Muscle of arm (tissue), 1 donor: ENCODE measurements at regions not wholly inside any gene's neighbourhood (a gene's known extent, or its start where the extent isn't known, plus 50 kb on each side); places are given as distances from the start of the nearest gene placed in this dataset.
"Not testable (repeated sequence)": the region's sequence is repeated elsewhere in the genome, so short reads cannot be mapped to it uniquely, and the experiment has no call there.

Experiments used
- DNase-seq: peaks from one replicate; pipeline ENCODE4 v3.0.0-alpha.2; 2013

DNA sequence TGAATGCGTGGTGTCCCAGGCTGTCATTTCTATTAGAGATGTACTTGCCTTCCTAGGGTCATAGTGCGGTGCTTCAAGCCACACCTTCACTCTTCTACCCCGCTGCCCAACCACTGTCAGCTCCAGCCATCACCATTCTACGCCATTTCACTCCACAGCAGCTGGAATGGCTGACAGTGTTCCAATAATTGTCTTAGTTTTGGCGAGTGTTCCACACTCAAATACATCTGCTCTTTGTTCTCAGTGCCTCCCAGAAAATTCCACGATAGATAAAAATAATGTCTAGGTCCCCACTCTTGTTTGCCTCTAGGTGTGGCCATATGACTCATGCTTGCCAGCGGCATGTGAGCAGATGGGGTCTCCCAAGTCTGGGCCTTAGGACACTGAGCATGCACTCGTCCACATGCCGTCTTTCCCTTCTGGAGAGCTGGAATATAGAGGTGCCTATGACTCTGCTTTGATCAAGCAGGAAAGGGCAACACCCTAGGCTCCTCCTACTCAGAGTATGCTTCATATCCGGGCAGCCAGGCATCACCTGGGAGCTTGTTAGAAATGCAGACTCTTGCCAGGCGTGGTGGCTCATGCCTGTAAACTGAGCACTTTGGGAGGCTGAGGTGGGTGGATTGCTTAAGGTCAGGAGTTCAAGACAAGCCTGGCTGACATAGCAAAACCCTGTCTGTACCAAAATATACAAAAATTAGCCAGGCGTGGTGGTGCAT, 163.0 kb downstream of the BRMS1L start:
- DNase-seq: no peak

DNA sequence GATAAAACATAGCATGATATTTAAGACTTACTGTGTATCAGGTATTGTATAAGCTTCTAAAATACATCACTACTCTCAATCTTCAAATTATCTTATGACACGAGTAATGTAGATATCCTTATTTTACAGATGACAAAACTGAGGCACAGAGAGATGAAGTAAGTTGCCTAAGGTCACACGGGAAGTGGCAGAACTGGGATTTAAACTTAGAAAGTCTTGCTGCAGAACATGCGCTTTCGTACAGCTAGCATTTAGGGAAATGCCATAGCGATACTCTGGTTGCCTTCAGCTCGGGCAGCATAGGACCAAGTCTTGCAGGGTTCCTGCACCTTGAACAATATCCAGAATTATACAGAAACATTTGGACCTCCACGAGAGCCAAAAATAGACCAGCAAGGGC, 162.4 kb downstream of the BRMS1L start:
- no peak for DNase-seq

DNA sequence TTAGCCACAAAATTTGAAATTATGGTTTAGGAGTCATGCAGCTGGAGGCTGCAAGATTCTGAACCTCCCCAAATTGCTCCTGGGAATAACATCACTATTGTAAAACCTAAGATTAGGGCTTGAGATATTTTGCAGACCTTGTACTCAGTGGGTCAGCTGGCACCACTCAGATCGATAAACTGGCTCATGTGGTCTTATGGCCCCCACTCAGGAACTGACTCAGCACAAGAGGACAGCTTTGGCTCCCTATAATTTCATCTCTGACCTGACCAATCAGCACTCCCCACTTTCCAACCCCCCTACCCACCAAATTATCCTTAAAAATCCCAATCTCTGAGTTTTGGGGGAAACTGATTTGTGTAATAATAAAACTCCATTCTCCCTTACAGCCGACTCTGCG, 161.6 kb downstream of the BRMS1L start:
- DNase-seq: no peak

DNA sequence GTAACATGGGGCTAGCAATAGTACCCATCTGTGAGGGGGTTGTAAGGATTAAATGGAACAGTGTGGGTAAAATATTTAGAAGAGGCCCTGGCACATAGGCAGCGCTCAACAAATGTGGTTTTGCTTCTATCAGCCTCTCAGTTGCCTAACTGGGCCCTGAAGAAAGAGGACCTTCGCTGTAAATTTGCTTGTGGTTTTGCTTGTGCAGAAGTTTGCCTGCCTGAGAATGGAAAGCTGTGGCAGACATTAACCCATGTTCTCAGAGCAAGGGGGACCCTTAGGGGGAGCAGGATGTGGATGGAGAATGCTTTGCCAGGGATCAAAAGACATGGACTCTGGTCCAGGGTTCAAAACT, 160.1 kb downstream of the BRMS1L start:
- no peak for DNase-seq

DNA sequence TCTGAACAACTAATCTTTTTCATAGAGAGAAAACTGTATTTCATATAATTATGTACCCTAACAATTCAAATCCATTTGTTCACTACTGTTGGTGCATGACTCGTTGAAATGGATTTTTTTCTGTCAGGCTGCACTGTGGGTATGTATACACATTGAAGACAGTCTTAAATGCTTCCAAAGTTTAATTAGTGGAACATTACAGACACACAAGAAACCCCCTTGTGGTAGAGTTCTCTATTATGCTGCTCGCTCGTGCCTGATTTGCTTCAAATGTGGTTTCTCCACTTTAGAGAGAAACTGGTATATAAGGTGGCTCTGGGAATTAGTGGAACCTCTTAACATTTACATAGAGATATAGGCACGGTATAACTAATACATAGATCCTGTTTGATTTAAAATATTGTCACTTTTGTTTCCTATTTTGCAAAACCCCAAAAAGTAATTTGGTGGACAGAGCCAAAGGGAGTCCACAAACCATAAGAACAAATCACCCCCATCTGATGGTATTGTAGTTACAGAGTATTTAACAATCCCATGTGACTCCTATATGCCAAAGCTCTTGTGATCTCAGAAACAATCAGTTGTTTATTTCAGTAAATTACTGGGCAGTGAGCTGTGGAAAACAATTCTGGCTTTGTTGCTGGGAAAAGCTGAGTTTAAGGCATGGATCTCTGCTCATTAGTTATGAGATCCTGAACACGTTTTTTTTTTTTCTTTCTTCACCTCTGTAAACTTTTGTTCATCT, 159.5 kb downstream of the BRMS1L start:
- no peak for DNase-seq

DNA sequence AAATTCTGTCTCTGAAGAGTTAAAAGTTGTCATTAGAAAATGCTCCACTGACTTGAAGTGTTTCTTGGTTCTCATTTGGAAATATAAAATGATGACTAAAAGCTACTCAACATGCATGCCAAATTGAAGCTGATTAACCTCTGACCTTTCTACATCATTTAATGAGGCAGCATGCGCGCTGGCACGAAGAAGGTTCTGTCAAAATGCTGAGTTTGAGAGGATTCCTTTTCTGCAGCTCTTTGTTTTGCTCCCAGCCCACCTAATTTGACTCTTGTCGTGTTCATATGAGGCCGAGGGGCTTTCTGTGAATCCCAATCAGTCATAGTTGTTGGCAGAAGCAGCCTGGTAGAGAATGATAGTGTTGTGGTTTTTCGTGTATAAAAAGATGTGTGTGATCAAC, 153.4 kb downstream of the BRMS1L start:
- no peak for DNase-seq

DNA sequence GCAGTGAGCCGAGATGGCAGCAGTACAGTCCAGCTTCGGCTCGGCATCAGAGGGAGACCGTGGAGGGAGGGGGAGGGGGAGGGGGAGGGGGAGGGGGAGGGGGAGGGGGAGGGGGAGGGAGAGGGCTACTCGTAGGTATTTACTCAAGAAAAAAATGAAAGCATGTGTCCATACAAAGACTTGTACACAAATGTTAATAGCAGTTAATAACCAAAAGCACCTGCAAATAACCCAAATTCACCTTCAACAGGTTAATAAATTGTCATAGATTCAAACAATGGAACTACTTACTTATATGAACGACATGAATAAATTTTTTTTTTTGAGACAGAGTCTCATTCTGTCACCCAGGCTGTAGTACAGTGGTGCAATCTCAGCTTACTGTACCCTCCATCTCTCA, 152.4 kb downstream of the BRMS1L start:
- no peak for DNase-seq

DNA sequence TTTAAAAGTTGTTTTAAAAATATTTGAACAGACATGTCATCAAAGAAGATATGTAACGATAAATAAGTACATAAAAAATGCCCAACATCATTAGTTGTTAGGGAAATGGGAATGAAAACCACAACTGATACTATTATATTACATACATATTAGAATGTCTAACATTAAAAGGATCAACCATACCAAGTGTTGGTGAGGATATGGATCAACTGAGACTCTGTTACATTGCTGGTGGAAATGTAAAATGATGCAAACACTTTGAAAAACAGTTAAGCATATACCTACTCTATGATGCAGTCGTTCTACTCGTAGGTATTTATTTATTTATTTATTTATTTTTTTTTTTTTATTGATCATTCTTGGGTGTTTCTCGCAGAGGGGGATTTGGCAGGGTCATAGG, 149.7 kb downstream of the BRMS1L start:
- no peak for DNase-seq

DNA sequence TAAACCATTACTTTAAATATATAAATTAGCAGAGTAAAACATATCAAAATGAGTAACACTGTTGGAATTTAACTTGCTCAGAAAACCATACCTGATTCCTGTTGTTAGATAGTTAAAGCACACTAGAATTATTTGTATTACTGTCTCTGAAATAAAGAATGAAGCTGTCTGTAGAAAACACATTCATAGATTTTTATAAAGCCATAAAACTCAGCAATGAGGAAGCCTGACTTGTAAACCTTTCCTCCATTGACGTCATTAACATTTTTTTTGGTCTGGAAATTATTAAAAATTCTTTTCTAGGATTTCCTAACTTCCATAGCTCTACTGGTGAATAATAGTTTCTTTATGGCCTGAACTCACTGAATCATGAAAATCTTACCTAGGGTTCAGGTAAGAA, 147.6 kb downstream of the BRMS1L start:
- no peak for DNase-seq

DNA sequence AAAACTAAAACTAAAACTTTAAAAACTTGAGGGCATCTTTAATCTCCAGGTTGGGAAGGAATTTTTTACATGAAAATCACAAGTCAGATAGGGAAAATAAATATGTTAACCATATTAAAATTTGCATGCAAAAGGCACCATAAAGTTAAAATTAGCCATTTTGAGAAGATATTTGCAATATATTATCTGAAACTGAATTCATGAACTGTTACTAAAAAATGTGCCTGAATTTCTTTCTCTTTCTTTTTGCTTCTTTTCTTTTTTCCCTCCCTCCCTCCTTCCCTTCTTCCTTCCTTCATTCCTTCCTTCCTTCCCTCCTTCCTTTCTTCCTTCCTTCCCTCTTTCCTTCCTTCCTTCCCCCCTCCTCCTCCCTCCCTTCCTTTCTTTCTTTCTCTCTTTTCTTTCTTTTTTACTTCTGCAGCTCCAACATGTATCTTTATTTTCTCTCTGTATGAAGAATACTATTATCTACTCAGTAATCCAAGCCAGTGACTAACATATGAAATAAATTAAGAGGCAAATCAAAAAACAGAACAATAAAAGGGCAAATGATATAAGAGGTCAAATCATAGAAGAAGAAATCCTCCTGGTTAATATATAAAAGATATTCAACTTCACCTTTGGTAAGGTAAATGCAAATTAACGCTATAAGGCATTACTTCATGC, 146.0 kb downstream of the BRMS1L start:
- no peak for DNase-seq

DNA sequence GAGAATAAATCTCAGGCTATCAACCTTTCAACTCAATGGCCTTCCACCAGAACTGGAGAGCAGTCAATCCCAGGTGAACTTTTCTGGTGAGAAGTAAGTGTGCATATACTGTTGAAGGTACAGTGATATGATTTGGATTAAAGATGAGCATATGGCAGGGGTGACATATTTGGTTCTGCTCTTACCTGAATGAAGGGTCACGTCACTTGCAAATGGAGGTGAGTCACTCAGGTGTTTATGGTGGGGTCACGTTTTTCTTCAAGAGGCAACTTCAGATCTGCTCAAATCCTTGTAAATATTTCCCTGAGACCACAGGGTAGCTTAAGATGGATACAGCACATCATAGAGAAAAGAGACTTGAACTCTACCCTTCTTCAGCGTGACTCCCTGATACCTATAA, 143.2 kb downstream of the BRMS1L start:
- DNase-seq: no peak

DNA sequence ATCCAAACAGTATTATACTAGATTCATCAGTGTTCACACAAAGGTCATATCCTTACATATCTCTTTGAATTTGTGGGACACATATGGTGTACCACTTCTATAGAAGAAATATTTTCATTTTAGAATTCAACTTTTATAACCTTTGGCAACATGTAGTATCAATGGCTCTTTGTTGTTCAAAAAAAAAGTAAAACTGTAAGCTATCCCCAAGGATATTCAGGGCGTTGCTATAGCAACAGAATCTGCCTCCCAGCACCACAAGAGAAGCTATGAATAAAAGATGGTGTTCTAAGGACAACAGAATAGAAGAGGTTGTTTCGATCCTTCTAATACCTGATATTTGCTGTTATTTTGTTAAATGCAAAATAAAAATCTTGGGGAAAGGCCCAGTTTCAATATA, 139.3 kb downstream of the BRMS1L start:
- DNase-seq: no peak

DNA sequence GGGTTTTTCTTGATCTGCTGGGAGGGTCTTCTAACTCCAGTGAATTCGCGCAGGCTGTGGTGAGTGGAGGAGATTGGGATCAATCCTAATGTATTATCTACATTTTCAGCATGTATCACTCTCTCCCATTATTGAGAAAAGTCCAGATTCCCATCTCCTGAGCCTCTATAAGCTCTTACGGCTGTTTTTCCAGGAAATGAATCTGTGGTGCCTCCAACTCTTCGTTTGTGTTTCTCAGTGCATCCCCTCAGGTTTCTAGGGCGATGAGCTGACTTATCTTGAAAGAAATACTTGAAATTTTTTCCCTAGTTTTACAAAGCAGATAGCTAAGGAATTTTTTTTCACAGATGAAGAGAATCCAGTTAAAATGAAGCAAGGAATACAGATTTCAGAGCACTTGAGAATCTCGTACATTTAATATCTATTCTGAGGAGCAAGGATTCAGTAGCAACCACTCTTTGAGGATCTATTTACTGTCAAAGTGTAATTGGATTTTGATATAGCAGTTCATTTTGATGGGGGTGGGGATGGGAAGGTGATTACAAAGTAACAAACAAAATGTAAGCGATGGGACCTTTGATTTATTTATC, 138.7 kb downstream of the BRMS1L start:
- DNase-seq: no peak

DNA sequence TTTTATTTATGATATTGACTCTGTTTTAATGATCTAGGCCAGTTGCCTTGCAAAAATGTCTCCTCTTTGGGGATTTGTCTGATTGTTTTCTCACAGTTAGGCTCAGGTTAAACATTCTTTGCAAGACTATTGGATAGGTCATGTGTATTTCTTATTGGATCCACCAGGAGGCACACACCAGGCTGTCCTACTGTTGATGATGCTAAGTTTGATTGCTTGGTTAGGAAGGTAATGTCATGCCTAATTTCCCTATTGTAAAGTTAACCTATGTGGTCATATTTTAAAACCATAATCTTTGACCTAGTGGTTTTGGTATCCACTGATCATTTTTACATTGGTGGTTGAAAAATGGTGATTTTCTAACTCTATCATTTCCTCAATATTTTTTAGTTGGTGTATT, 137.1 kb downstream of the BRMS1L start:
- no peak for DNase-seq

DNA sequence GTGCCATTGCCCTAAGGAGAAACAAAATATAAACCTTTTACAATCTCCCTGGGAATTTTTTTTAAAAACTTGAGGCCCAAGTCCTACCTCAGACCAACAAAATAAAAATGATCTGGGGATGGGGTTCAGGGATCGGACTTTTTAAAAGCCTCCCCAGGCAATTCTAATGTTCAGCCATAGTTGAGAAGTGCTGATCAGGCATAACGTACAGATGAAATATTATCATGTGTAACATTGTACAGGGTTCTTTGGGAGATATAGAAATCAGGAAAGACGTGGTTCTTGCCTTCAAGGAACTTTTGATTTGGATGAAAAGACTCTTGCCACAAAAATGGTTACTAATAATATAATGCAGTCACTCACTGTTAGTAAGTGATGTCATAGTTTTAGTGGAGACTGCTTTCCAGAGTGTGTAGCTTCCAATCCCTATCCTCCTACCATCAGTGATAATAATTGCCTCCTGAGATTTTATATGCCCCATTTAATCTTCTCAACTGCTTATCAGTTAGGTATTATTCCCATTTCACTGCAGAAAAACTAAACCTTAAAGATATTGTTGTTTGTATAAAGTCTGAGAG, 135.6 kb downstream of the BRMS1L start:
- no peak for DNase-seq

DNA sequence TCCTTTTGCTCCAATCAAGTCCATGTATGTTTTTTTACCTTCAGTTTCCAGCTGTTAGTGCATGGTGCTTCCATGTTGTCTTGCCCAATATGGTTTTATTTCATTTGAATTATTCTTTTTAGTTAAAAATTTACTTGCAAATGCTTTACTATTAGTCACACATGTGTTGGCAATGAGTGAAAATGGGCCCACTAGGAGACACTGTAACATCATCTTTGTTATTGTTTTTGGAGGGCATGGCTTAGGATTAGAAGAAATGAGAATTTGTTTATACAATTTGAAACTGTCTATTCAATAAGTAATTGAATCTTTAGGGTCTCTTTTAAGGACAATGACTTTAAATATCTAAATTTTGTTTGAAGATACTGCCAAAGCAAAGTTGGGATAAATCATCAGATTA, 133.7 kb downstream of the BRMS1L start:
- DNase-seq: no peak

DNA sequence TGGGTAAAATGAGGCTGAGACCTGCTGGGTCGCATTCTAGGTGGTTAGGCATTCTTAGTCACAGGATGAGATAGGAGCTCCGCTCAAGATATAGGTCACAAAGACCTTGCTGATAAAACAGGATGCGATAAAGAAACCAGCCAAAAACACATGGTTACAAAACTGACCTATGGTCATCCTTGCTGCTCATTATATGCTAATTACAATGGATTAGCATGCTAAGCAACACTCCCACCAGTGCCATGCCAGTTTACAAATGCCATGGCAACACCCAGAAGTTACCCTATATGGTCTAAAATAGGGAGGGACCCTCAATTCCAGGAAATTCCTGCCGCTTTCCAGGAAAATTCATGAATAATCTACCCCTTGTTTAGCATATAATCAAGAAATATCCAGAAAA, 132.4 kb downstream of the BRMS1L start:
- DNase-seq: no peak

DNA sequence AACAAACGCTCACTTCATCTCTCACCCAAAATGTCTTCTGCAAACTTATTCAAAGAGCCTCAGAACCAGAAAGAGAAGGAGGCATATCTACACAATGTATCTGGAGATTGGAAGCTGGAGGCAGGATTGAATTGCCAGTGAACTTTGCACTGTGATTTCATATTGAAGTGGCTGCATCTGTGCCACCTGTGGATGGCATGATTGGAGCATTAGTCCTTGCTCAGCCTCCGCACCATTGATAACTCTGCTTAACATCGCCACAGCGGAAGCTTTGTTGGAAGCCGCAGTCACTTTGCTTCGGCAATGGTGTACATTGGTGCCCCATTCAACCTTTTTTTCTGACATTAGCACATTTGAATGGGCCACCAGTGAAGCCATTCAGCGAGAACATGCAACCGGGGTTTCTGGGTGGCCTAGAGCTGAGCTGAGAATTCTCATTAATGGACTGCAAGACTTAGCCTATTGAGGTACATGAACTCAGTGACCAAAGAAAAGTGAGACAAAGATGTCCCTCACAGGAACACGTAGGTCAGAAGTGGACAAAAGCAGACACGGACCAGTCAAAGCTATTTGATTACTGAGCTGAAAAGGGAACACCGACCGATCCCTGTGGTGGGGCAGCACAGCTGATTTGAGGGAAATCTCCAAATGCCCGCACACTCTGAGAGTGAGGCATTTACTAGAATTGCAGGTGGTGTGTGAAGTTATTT, 130.4 kb downstream of the BRMS1L start:
- no peak for DNase-seq

DNA sequence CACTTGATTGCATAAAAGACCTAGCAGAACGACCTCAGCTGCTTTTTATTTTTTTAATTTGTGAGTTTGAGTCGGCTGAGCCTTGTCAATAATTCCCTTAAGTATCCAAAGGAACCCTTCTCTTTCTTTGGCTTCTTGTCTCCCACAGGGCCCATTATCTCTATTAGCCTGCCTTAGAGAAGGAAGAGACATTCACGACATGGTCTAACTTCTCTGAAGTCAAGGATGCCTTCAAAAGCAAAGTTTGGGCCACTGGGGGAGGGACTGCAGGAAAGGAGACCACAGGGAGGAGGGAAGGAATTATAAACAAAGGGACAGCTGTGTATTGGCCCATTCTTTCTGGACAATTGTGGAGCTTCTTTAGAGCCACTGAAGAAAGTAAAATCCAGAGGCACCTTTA, 126.4 kb downstream of the BRMS1L start:
- DNase-seq: no peak

DNA sequence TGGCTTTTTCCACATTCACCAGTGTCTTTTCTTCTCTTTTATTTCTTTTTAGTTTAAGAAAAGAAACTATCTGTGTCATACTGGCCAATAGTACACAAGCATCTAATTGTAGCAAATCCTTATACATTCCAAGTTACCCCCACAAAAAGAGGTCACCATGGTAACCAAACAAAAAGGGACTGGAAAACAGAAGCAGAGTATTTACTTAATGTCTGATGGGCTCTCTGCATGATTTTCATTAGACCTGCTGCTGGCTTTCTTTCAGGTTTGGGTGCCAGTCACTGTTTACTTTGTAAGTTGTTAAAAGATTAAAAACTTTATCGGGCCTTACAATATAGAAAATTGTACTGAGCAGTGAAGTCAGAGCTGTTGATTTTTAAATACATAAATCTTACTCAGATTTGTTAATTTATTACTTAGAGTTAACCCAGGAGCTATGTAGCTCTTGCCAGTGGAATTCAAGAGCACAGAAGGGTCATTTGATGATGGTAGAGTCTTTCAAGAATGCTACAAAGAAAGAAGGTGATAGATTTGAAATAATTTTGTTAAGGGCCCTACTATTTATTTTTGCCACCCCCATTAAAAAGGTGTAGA, 123.9 kb downstream of the BRMS1L start:
- no peak for DNase-seq

DNA sequence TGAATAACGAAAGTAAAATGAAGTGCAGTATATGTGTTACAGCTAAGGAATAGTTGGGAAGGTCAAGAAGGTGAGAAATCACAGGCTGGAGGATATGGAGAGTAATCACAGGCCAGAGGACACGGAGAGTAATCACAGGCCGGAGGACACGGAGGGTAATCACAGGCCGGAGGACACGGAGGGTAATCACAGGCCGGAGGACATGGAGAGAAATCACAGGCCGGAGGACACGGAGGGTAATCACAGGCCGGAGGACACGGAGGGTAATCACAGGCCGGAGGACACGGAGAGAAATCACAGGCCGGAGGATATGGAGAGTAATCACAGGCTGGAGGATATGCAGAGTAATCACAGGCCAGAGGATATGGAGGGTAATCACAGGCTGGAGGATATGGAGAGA, 121.8 kb downstream of the BRMS1L start:
- DNase-seq: not testable (repeated sequence)

DNA sequence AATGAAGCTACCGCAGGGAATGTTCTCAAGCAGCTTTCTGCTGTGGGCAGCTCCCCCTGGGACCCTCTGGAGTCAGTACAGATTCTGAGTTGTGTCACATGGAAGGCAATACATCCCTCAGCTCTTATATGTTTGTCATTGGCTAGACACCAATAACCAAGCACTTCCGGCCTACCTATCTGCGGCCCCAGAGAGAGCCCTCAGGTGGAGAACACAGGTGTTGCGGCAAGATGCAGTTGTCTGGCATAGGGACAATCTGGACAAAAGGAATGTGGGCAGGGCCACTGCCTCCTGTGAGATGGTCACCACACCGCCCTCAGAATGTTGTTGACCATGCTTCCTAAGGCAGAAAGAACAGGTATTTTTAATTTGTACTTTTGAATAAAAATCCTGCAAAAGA, 118.7 kb downstream of the BRMS1L start:
- DNase-seq: no peak
